ENCODE measurements at regions not wholly inside any gene's neighbourhood (a gene's known extent, or its start where the extent isn't known, plus 50 kb on each side); places are given as distances from the start of the nearest gene placed in this dataset.

DNA sequence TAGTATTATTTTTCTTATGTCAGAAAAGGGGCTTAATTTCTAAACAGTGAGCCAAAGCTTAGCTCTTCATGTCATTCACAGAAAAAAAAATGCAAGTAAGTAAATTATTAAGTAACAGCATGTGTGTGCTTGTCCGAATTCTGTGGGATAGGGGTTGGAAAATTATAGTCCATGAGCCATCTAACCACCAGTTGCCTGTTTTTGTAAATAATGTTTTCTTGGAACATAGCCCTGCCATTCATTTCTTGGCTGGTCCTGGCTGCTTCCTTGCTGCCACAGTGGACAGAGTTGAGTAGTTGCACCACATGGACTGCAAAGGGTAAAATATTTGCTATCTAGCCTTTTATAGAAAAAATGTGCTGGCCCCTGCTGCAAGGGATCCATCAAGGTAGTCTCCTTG lies 513.7 kb upstream of the WWC1 start:
- DNase-seq: no peak

- no peak for DNase-seq
Observed at GRCh38 chr5:167778228-167778627, 513.2 kb upstream of the WWC1 start.

GRCh38 chr5:167779644-167780043 lies 511.8 kb upstream of the WWC1 start:
- no peak for DNase-seq

GRCh38 chr5:167780177-167780576 lies 511.3 kb upstream of the WWC1 start:
- DNase-seq: no peak

- no peak for DNase-seq
Observed at GRCh38 chr5:167783145-167783817, 508.2 kb upstream of the WWC1 start.

- no peak for DNase-seq
Observed at GRCh38 chr5:167785106-167785505, 506.3 kb upstream of the WWC1 start.

DNA sequence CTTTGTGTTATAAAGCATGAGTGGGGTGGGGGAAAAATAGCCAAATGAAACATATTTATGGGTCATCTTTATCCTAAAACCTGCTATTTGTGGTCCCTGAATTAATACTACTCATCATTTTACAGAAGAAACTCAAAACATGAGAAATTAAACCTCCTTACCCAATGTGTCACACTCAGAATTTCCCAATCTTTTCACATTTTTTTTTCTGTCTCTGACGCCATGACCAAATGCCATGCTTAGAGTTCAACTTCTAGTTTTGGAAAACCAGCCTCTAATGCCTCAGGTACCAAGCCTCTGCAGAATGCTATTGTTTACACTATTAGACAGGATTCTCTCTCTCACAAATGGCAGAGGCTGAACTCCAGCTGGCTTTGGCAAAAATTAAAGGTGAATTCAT lies 505.5 kb upstream of the WWC1 start:
- DNase-seq: no peak

DNA sequence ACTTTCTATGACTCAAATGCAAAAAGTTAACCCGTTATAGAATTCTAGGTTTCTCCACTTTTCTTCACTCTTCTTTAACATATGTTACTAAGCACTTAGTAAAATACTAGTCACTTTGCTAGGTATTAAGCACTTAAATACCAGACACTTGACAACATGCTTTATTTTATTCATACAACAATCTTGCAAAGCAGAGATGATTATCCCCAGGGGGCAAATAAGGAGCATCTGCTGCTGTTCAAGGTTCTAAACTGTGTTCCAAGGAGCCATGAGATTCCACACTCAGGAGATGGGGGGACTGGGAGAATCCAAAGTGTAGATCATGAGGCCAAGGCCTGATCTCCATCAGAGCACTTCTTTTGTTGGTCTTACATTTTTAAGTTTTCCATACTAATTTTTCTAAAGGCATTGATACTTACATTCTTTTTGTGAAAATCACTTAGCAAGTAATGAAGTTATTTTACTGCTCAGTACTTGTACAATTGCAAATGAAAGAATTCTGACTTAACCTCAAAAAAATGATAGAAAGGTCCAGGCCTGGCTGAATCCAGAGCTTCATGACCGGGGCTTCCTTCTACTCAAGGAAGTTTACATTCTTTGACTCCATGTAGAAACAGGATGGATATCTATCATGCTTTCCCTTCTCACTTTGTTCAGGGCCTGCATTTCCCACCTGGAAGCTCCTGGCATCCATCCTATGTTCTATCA lies 504.4 kb upstream of the WWC1 start:
- DNase-seq: no peak

DNA sequence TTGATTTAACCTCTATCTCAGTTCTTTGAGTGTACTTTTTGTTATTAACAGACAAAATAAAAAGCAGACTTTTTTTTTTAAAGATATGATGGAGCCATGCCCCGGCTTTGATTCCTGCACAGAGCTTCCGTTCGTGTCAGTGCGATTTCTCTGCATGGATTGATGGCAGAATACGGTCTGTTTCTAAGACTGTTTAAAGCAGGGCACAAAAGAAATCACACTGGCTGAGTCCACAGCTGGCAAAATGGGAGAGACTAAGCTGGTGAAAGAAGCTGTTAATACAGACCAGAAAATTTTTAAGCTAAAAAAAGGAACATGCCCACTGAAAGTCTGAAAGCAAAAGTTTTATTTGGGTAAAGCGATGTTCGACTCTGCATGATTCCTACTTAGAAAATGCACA lies 501.4 kb upstream of the WWC1 start:
- DNase-seq: no peak

- no peak for DNase-seq
Observed at GRCh38 chr5:167790462-167791260, 500.8 kb upstream of the WWC1 start.

- DNase-seq: no peak
Observed at GRCh38 chr5:167792514-167792913, 498.9 kb upstream of the WWC1 start.

DNA sequence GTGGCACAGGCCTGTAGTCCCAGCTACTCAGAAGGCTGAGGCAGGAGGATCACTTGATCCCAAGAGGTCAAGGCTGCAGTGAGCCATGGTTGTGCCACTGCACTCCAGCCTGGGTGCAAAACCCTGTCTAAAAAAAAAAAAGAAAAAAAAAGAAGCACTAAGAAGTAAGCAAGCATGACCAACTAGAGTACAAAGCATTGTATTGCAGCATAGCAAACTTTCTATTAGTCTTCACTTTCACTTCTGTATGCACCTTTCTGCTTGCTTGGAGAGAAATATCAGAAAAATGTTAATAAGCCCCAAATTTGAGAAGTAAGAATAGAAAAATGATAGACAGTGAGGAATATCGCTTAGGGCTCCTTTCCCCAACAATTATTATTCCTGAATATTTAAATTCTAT lies 497.7 kb upstream of the WWC1 start:
- no peak for DNase-seq

DNA sequence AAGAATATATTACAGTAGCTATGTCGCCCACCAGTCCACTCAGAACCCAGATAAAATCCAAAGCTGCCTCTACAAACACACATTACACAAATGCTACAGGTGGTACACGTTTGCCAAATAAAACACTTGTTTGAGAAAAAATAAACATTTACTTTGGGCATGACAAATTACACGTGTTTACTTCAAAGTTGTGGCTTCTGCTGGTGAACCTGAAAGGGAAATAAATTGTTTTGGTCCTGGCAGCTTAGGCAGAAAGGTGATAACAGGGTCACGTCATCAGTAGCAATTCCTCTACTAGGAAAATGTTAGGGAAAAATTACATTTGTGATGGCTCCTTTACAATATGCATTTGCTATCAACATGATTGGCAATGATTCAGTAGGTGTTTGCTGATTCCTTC lies 497.3 kb upstream of the WWC1 start:
- no peak for DNase-seq

DNA sequence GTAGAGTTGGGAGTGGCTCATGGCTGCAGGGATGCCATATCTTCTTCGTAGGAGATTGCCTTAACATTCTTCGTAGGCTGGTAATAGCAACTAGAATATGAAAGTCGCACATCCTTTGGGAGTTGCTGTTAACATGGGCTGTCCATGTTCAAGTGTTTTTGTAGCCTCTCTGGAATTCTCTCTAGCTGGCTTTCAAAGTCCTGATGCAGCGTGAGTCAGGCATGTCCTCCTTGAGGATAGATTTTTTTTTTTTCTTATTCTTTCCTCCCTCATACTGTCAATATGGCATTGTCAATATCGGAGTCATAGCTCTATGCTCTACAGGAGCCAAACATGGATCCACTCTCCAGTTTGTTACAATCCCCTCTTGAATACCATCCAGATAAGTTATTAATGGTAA lies 494.8 kb upstream of the WWC1 start:
- DNase-seq: no peak

DNA sequence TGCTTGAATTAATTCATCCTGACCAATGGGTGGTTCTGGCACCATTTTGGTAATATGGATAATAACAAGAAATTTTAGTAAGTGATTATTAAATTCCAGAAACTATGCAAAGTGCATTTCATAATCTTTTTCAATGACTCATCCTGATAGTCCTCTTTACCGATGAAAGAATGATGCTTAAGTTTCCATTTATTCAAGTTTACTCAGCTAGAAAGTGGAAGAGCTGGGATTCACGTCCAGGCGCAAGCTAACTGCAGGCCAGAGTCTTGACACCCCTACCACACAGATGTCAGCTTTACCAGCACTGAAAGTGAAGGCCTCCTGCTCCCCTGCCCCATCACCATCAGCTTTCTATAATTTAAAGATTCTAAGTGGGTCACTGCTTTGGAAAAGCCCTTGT lies 493.5 kb upstream of the WWC1 start:
- DNase-seq: no peak

DNA sequence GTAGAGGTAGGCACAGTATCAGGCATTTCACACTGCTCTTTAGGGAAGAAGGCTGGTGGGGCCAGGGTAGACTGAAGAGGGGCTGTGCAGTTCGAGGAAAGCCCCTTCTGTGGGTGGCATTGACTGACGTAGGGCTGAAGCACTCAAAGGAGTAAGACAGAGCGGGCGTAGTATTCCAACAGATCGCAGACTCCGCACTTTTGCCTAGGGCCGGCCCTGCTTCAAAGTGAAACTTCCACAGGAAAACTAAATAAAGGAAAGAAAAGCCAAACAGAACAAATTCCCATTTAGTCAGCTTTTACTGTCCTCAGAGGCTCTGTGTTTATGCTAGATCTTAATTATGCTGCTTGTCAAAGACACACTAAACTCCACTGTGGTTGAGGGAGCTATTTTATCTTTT lies 493.0 kb upstream of the WWC1 start:
- no peak for DNase-seq

- no peak for DNase-seq
Observed at GRCh38 chr5:167800427-167800826, 491.0 kb upstream of the WWC1 start.

GRCh38 chr5:167801999-167802398 lies 489.4 kb upstream of the WWC1 start:
- DNase-seq: no peak

GRCh38 chr5:167802755-167803431 lies 488.6 kb upstream of the WWC1 start:
- DNase-seq: no peak

- no peak for DNase-seq
Observed at GRCh38 chr5:167804512-167805220, 486.8 kb upstream of the WWC1 start.

DNA sequence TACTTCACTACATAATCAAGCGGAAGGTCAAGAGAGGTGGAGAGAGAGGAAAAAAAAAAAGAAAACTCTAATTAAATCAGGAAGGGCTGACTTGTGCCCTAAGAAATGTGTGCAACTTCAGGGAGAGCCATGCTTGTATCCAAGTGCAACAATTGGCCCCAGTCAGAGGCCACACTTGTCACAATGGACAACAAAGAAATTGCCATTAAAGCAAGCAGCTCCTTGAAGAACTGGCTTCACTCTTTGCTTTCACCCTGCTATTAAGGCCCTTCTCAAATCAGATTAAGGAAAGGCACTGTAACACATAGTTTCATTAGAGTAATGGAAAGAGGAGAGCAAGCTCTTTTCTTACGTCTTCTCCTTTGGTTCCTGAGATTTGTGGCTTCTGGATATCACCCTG lies 480.9 kb upstream of the WWC1 start:
- DNase-seq: no peak

GRCh38 chr5:167812871-167813270 lies 478.6 kb upstream of the WWC1 start:
- no peak for DNase-seq
